ENCODE measurements at regions not wholly inside any gene's neighbourhood (a gene's known extent, or its start where the extent isn't known, plus 50 kb on each side); places are given as distances from the start of the nearest gene placed in this dataset.

DNA sequence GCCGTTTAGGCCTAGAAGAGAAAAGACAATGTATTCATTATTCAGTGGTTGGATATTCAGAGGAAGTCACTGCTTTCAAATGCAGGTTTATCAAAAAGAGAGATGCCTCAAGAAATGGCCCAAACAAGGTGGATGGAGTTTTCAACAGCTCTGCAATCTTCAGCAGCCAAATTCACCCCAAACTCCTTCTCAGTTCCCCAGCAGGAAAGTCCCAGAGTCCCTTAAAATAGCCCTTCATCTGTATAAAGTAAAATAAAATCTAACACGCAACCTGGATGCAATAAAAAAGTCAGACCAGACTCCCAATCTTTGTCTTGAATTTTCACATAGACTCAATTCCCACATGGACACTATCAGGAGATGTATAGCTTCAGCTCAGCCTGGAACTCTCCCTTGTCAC lies 101.6 kb upstream of the SPATA12 start:
- TF ChIP-seq, protein P1, sequence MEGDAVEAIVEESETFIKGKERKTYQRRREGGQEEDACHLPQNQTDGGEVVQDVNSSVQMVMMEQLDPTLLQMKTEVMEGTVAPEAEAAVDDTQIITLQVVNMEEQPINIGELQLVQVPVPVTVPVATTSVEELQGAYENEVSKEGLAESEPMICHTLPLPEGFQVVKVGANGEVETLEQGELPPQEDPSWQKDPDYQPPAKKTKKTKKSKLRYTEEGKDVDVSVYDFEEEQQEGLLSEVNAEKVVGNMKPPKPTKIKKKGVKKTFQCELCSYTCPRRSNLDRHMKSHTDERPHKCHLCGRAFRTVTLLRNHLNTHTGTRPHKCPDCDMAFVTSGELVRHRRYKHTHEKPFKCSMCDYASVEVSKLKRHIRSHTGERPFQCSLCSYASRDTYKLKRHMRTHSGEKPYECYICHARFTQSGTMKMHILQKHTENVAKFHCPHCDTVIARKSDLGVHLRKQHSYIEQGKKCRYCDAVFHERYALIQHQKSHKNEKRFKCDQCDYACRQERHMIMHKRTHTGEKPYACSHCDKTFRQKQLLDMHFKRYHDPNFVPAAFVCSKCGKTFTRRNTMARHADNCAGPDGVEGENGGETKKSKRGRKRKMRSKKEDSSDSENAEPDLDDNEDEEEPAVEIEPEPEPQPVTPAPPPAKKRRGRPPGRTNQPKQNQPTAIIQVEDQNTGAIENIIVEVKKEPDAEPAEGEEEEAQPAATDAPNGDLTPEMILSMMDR (IDR thresholded peaks at IDR 0.05; ENCODE audit: insufficient read depth, low read length, poor library complexity, severe bottlenecking), result no peak
- TF ChIP-seq EZH2phosphoT487 (conservative IDR thresholded peaks at IDR 0.05; ENCODE audit: low read length), result no peak

All from SU-DHL-6 (cell line).